ENCODE measurements at regions not wholly inside any gene's neighbourhood (a gene's known extent, or its start where the extent isn't known, plus 50 kb on each side); places are given as distances from the start of the nearest gene placed in this dataset.
A peak's percentile ranks its signal among the peaks of the same experiment; 100 is the strongest.

GRCh38 chr2:226048611-226049010, 649.1 kb downstream of the NYAP2 start:
- Histone ChIP-seq H3K36me3 (ENCODE audit: control insufficient read depth, insufficient read depth, low read length) (no peaks in the 10 kb centered on the region), H3K4me3 (ENCODE audit: low read length) (no peak overlapping the region), H3K9ac (ENCODE audit: low read length) (no peak overlapping the region), H3K4me1 (ENCODE audit: control insufficient read depth, insufficient read depth, low read length) (no peaks in the 10 kb centered on the region), H3K27ac (ENCODE audit: low read depth, low read length) (no peak overlapping the region), H3K27me3 (ENCODE audit: control insufficient read depth, insufficient read depth, low read length) (no peaks in the 10 kb centered on the region)

- H3K36me3 ChIP-seq (ENCODE audit: control insufficient read depth, insufficient read depth, low read length), result no peaks in the 10 kb centered on the region
- no peaks in the 10 kb centered on the region for H3K4me1 ChIP-seq (ENCODE audit: control insufficient read depth, insufficient read depth, low read length)
- no peak overlapping the region for H3K9ac ChIP-seq (ENCODE audit: low read length)
- no peak overlapping the region for H3K27ac ChIP-seq (ENCODE audit: low read depth, low read length)
- H3K4me3 ChIP-seq (ENCODE audit: low read length), result no peak overlapping the region
- H3K27me3 ChIP-seq (ENCODE audit: control insufficient read depth, insufficient read depth, low read length), result no peaks in the 10 kb centered on the region
Observed at GRCh38 chr2:226045080-226045479, 645.6 kb downstream of the NYAP2 start.

GRCh38 chr2:226040344-226040900, 640.9 kb downstream of the NYAP2 start:
- Histone ChIP-seq H3K4me1 (ENCODE audit: control insufficient read depth, insufficient read depth, low read length) (no peaks in the 10 kb centered on the region), H3K36me3 (ENCODE audit: control insufficient read depth, insufficient read depth, low read length) (no peaks in the 10 kb centered on the region), H3K4me3 (ENCODE audit: low read length) (no peak overlapping the region), H3K27ac (ENCODE audit: low read depth, low read length) (no peak overlapping the region), H3K9ac (ENCODE audit: low read length) (no peak overlapping the region), H3K27me3 (ENCODE audit: control insufficient read depth, insufficient read depth, low read length) (no peaks in the 10 kb centered on the region)

- no peak overlapping the region for H3K9ac ChIP-seq (ENCODE audit: low read length)
- no peak overlapping the region for H3K27ac ChIP-seq (ENCODE audit: low read depth, low read length)
- no peaks in the 10 kb centered on the region for H3K36me3 ChIP-seq (ENCODE audit: control insufficient read depth, insufficient read depth, low read length)
- H3K27me3 ChIP-seq (ENCODE audit: control insufficient read depth, insufficient read depth, low read length), result no peaks in the 10 kb centered on the region
- H3K4me3 ChIP-seq (ENCODE audit: low read length), result no peak overlapping the region
- no peaks in the 10 kb centered on the region for H3K4me1 ChIP-seq (ENCODE audit: control insufficient read depth, insufficient read depth, low read length)
Observed at GRCh38 chr2:226037526-226037925, 638.0 kb downstream of the NYAP2 start.

- Histone ChIP-seq H3K27me3 (ENCODE audit: control insufficient read depth, insufficient read depth, low read length) (no peaks in the 10 kb centered on the region), H3K9ac (ENCODE audit: low read length) (no peak overlapping the region), H3K36me3 (ENCODE audit: control insufficient read depth, insufficient read depth, low read length) (no peaks in the 10 kb centered on the region), H3K27ac (ENCODE audit: low read depth, low read length) (no peak overlapping the region), H3K4me3 (ENCODE audit: low read length) (peak overlapping the region; percentile 77), H3K4me1 (ENCODE audit: control insufficient read depth, insufficient read depth, low read length) (peaks cover 6% of the 10 kb centered on the region)
Observed at GRCh38 chr2:226031647-226032501, 632.4 kb downstream of the NYAP2 start.

- peak overlapping the region; percentile 77 for H3K4me3 ChIP-seq (ENCODE audit: low read length)
- H3K4me1 ChIP-seq (ENCODE audit: control insufficient read depth, insufficient read depth, low read length), result peaks cover 6% of the 10 kb centered on the region
- H3K9ac ChIP-seq (ENCODE audit: low read length), result no peak overlapping the region
- H3K36me3 ChIP-seq (ENCODE audit: control insufficient read depth, insufficient read depth, low read length), result no peaks in the 10 kb centered on the region
- H3K27me3 ChIP-seq (ENCODE audit: control insufficient read depth, insufficient read depth, low read length), result no peaks in the 10 kb centered on the region
- peak overlapping the region; percentile 36 for H3K27ac ChIP-seq (ENCODE audit: low read depth, low read length)
Observed at GRCh38 chr2:226030788-226031646, 631.5 kb downstream of the NYAP2 start.

- H3K27me3 ChIP-seq (ENCODE audit: control insufficient read depth, insufficient read depth, low read length), result no peaks in the 10 kb centered on the region
- H3K4me1 ChIP-seq (ENCODE audit: control insufficient read depth, insufficient read depth, low read length), result peaks cover 6% of the 10 kb centered on the region
- H3K9ac ChIP-seq (ENCODE audit: low read length), result no peak overlapping the region
- H3K4me3 ChIP-seq (ENCODE audit: low read length), result peak overlapping the region; percentile 77
- no peaks in the 10 kb centered on the region for H3K36me3 ChIP-seq (ENCODE audit: control insufficient read depth, insufficient read depth, low read length)
- H3K27ac ChIP-seq (ENCODE audit: low read depth, low read length), result no peak overlapping the region
Observed at GRCh38 chr2:226030369-226030768, 630.9 kb downstream of the NYAP2 start.

GRCh38 chr2:226023946-226024345, 624.4 kb downstream of the NYAP2 start:
- no peak overlapping the region for H3K4me3 ChIP-seq (ENCODE audit: low read length)
- no peaks in the 10 kb centered on the region for H3K36me3 ChIP-seq (ENCODE audit: control insufficient read depth, insufficient read depth, low read length)
- H3K9ac ChIP-seq (ENCODE audit: low read length), result no peak overlapping the region
- H3K27me3 ChIP-seq (ENCODE audit: control insufficient read depth, insufficient read depth, low read length), result no peaks in the 10 kb centered on the region
- no peaks in the 10 kb centered on the region for H3K4me1 ChIP-seq (ENCODE audit: control insufficient read depth, insufficient read depth, low read length)
- no peak overlapping the region for H3K27ac ChIP-seq (ENCODE audit: low read depth, low read length)

- H3K4me1 ChIP-seq (ENCODE audit: control insufficient read depth, insufficient read depth, low read length), result no peaks in the 10 kb centered on the region
- H3K9ac ChIP-seq (ENCODE audit: low read length), result no peak overlapping the region
- H3K4me3 ChIP-seq (ENCODE audit: low read length), result no peak overlapping the region
- no peaks in the 10 kb centered on the region for H3K27me3 ChIP-seq (ENCODE audit: control insufficient read depth, insufficient read depth, low read length)
- no peaks in the 10 kb centered on the region for H3K36me3 ChIP-seq (ENCODE audit: control insufficient read depth, insufficient read depth, low read length)
- H3K27ac ChIP-seq (ENCODE audit: low read depth, low read length), result no peak overlapping the region
Observed at GRCh38 chr2:226023383-226023782, 623.9 kb downstream of the NYAP2 start.

GRCh38 chr2:226020956-226021355, 621.4 kb downstream of the NYAP2 start:
- no peaks in the 10 kb centered on the region for H3K36me3 ChIP-seq (ENCODE audit: control insufficient read depth, insufficient read depth, low read length)
- H3K27me3 ChIP-seq (ENCODE audit: control insufficient read depth, insufficient read depth, low read length), result no peaks in the 10 kb centered on the region
- no peak overlapping the region for H3K4me3 ChIP-seq (ENCODE audit: low read length)
- H3K4me1 ChIP-seq (ENCODE audit: control insufficient read depth, insufficient read depth, low read length), result no peaks in the 10 kb centered on the region
- no peak overlapping the region for H3K9ac ChIP-seq (ENCODE audit: low read length)
- no peak overlapping the region for H3K27ac ChIP-seq (ENCODE audit: low read depth, low read length)

GRCh38 chr2:226020176-226020575, 620.7 kb downstream of the NYAP2 start:
- H3K27me3 ChIP-seq (ENCODE audit: control insufficient read depth, insufficient read depth, low read length), result no peaks in the 10 kb centered on the region
- H3K27ac ChIP-seq (ENCODE audit: low read depth, low read length), result no peak overlapping the region
- H3K36me3 ChIP-seq (ENCODE audit: control insufficient read depth, insufficient read depth, low read length), result no peaks in the 10 kb centered on the region
- H3K4me3 ChIP-seq (ENCODE audit: low read length), result no peak overlapping the region
- H3K4me1 ChIP-seq (ENCODE audit: control insufficient read depth, insufficient read depth, low read length), result no peaks in the 10 kb centered on the region
- H3K9ac ChIP-seq (ENCODE audit: low read length), result no peak overlapping the region

GRCh38 chr2:226018641-226019040, 619.1 kb downstream of the NYAP2 start:
- Histone ChIP-seq H3K9ac (ENCODE audit: low read length) (no peak overlapping the region), H3K27me3 (ENCODE audit: control insufficient read depth, insufficient read depth, low read length) (no peaks in the 10 kb centered on the region), H3K27ac (ENCODE audit: low read depth, low read length) (no peak overlapping the region), H3K4me1 (ENCODE audit: control insufficient read depth, insufficient read depth, low read length) (no peaks in the 10 kb centered on the region), H3K36me3 (ENCODE audit: control insufficient read depth, insufficient read depth, low read length) (no peaks in the 10 kb centered on the region), H3K4me3 (ENCODE audit: low read length) (no peak overlapping the region)

Measured in rectal smooth muscle tissue (tissue), 1 donor.